GM19463 (cell line): ENCODE measurements at regions not wholly inside any gene's neighbourhood (a gene's known extent, or its start where the extent isn't known, plus 50 kb on each side); places are given as distances from the start of the nearest gene placed in this dataset.
"Not testable (repeated sequence)": the region's sequence is repeated elsewhere in the genome, so short reads cannot be mapped to it uniquely, and the experiment has no call there.

Experiments used
- ATAC-seq: cut with Tn5 transposase; IDR thresholded peaks from one replicate; pipeline ENCODE4 v1.9.1; 2021; ENCODE audit warnings: mild to moderate bottlenecking, moderate library complexity; ENCODE audit not compliant: unreplicated experiment

DNA sequence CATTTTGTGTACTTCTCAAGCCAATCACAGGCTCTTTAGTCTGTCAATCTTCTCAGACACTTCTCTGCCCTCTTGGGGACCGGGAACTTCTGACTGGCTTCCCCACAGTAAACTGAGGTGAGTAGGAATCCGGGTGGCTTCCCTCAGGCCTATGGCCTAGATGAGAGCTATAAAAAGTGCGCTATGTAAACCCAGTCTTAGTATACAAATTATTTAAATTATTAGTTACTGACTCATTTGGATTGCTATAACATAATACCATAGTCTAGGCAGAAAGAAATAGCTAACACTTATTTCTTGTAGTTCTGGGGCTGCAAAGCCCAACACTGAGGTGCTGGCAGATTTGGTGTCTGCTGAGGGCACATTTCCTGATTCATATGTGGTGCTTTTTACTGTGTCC is 109.2 kb upstream of the MCHR2 start:
- no peak for ATAC-seq

DNA sequence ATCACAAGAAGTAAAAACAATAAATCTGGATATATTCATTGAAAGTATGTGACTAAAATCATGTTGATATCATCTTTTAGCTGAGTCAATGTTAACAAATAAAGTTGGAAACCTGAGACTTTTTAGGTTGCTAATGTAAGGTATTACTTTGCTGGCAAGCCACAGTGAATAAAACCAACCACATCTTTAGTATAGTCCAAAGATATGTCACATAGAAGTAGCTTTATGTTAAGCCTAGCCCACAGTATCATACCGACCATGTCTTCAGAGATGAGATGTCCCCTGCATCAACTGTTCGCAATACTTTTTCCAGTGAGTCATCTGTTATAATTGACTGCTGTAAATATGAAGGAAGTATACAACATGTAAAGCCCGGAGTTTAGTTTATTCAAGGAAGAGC is 107.6 kb upstream of the MCHR2 start:
- ATAC-seq, result no peak

DNA sequence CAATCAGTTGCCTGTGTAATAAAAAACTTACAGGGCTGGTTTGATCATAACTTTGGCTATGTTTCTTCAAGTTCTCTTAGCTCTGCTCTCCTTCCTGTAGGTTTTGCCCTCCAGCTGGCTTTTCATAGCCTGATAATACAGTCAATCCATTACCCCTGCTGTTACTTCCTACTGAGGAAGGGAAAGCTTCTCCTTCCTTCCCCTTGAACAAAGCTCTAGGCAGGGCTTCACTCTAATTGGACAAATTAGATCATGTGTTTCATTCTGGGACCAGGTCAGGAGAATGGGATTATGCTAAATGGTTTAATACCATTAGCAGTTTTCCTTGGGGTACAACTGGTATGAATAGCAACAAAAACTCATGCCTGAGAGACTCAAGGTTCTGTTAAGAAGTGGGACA is 106.8 kb upstream of the MCHR2 start:
- ATAC-seq, result no peak

DNA sequence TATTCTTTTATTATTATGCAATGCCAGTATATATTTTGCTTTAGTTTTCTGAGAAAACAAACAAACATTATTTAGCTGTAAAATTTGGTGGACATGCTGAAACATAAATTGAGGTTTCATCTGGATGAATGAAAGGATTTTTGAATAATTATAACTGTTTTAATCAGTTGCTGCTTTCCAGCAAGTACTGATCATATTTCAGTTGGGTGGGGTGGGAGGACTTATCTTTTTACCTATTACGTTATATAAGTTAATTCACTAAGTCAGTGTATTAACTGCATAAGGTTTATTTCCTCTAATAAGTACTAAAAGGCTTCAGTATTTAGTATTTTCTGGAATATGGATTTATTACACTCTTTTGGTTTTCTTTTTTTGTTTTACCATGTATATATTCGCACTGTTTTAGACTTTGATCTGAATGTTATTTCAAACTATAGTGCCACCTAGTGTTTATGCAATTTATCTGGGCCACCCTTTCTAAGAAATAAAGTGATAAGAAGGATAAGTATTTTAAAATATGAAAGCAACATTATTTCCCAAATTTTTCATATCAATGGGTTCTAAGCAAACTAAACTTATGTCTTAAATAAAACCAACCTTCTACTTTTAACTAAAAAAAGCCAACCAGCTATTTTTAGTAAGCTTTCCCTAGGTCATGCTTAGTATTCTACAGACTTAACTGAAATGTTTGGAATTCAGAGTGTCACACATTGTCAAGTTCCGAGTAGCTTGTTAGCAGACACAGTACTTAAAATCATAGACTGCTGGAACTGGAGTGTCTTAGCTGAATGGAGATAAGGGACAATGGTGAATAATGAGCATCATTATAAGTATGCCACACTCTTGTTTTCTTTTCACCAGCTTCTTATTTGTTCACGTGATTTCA is 105.4 kb upstream of the MCHR2 start:
- ATAC-seq, result no peak

DNA sequence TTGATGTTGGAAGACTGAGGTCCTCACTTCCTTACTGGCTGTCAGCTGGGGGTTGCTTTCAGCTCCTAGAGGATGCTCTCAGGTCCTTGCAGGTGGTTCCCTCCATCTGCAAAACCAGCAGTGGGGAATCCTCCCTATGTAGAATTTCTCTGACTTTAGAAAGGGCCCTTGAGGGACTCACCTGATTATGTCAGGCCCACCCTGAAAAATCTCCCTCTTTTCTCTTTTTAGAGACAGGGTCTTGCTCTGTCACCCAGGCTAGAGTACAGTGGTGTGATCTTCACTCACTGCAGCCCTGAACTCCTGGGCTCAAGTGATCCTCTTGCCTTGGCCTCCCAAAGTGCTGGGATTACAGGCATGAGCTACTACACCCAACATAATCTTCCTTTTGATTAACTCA is 102.9 kb upstream of the MCHR2 start:
- ATAC-seq, result no peak

DNA sequence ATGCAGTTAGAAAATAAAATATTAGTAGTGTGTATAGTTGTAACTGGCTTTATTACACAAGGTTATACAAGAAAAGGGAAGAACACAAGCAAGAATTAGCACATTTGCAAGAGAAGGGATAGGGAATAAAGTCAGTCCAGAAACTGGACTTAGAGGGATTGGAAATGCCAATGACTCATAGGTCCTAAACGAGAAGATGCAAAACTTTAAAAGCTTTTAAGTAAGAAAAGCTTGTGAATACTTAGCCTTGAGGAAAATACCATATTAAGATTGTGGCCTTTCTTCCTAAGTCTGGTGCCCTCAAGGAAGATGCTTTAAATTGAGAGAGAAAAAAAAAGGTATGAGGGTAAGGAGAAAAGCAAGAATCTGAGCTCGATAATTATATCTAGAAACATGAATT is 102.3 kb upstream of the MCHR2 start:
- ATAC-seq, result no peak

DNA sequence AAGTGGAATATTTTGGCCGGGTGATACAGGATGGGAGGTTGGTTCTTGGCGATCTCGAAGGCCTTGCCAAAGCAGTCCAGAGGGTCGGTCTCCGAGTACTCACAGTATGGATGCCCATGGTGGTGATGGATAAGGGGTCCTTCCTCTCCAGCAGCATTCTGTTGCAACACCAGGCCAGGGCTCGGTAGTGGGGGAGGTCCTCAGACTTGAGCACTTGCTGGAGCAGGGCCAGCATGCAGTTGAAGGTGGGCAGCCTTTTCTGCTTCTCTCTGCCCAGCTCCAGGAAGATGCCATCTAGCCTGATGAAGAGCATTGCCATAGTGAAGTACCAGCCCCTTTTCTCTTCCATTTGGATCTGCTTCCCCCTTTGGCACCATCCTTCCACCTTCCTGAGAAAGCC is 99.4 kb upstream of the MCHR2 start:
- ATAC-seq, result no peak

DNA sequence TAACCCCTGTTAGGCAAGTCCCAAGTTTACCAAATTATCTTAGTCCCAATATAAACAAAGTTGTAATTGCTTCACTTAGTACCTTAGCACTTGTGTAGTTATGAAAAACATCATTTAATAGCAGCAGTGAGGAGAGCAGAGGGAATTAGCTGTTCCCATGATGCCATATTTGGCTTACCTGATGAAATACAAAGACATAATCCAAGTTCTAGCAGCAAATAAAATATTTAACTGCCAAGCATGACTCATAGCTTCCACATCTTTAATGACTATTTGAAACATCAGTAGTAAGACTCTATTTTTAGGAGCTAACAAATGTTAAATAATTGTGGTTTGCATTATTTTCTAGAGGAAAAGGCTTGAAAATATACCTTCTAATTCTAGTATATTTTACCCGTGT is 94.0 kb upstream of the MCHR2 start:
- no peak for ATAC-seq

DNA sequence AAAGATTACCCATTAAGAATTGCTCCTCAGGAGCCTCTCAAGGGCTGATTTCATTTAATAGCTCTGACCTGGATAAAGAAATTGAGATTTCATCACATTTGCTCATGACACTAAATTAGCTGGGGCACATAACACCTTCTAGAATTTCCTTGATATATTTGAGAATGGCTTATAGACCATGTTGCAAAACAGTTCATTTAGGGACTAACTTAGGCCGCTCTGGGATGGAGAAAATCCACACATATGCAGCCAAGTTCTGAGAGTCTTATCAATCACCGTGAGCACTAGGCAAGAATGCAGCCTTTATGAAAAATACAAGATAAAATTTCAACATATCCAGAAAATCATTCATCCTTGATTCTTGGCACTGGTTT is 91.0 kb upstream of the MCHR2 start:
- no peak for ATAC-seq

DNA sequence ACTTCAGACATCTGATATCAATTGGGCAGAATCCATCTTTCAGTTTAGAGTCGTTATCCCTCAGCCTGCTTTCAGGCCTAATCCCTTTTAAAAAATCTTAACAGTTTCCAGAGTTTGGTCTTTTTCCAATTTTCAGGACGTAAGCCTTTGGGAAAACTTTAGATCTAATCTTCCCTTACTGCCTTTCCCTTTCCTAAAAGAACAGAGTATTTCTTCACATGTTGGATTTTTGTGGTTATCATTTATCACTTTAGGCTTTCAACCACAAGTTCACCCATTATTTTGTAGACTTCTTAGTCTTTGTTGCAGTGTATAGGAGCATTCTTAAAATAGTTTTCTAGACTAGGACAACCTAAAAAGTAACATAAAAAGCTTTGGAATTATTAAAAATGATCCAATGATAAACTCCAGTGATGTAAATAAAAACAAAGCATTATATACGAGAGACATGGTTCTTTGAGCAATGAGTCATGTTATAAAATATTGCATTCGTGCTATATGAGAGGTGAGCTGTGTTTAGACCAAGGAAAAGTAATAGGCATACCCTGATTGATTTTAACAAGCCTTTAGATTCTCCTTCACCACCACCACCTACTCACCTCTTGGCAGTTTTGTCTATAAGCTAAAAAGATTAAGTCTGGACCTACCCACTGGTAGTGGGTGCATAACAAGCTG is 90.4 kb upstream of the MCHR2 start:
- ATAC-seq, result no peak

DNA sequence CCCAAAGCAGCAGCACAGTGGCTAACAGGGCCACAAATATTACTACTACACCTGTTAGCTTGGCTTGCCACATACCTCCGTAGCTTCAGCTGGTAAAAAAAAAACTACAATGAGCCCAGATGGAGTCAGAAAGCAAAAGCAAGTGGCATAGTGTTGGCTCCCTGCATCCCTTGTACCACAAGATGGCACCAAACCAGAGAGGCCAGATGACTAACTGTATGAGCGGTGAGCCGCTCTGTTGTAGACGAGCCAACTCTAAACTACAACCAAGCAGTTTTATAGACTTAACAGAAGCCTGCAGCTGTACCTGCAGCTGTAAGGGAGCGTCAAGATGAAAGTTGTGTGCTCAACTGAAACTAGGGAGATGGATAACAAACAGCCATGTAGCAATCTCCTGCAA is 84.5 kb upstream of the MCHR2 start:
- ATAC-seq, result peak; percentile 74

DNA sequence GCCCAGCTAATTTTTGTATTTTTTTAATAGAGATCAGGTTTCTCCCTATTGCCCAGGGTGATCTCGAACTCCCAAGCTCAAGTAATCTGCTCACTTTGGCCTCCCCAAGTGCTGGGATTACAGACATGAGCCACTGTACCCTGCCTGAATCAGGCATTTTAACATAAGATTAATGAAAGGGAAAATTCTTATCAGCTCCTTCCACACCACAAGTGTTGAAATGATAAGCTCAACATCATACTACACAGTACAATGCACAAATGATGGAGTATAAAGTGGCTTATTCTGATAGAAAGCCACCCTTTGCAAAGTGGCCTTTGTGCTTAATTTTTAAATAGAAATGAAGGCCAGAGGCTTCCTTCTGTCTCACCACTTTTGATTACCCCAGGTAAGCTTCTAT is 71.3 kb upstream of the MCHR2 start:
- no peak for ATAC-seq

DNA sequence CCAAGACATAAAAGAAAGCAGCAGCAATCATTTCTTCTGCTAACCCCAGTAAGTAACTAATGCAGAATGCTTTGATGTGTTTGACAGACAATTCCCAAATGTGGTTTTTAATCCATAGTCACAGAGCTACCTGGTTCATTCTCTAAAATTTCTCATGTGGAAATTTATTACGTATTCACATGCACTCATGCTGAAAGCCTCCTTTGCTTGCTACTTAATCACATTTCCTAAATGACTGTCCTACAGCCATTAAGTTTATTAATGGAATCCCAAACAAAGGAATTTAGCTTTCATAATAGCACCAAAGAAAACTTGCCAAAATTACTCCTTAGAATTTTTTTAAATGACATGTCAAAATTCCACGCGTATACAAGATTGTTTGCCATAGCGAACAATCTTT is 68.6 kb upstream of the MCHR2 start:
- no peak for ATAC-seq

DNA sequence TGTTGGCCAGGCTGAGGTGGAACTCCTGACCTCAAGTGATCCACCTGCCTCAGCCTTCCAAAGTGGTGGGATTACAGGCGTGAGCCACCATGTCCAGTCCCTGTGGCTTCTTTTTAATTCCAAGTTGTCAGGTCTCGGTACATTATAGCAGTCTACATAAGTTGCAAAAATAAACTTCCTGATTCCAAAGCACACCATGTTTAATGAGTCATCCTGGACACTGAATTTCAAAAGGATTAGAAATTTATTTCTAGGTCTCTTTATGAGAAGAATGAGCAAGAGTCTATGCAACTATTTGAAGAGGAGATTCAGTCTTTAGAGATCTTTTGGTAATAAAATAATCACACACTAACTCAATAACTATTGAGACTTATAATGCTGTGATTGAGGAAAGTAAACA is 63.9 kb upstream of the MCHR2 start:
- no peak for ATAC-seq

DNA sequence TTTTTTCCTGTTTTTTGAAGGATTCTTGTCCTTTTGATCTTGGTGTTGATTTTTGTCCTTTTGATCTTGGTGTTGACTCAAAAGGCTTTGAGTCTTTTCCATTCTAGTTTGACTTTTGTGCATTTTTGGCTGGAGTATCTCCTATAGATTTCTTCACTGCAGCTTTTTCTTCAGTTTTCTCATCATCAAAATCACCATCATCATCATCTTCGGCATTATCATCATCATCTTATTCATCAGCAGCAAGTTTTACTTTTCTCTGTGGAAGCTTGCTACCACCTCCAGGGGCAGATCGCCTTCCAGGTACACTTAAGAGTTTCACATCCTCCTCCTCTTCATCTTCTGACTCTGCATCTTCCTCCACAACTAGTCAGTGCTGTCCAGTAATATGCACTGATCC is 56.5 kb upstream of the MCHR2 start:
- no peak for ATAC-seq

DNA sequence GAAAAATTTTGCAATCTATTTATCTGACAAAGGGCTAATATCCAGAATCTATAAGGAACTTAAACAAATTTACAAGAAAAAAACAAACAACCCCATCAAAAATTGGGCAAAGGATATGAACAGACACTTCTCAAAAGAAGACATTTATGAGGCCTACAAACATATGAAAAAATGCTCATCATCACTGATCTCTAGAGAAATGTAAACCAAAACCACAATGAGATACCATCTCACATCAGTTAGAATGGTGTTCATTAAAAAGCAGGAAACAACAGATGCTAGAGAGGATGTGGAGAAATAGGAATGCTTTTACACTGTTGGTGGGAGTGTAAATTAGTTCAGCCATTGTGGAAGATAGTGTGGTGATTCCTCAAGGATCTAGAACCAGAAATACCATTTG is 49.9 kb upstream of the MCHR2 start:
- ATAC-seq, result not testable (repeated sequence)
